LNCAP (cell line): ENCODE measurements at regions not wholly inside any gene's neighbourhood (a gene's known extent, or its start where the extent isn't known, plus 50 kb on each side); places are given as distances from the start of the nearest gene placed in this dataset.

Experiments used
- TF ChIP-seq, protein P1 (sequence below): fragments of 450-650 bp; IDR thresholded peaks from 2 replicates; pipeline ENCODE4 v1.5.1; 2017; ENCODE audit warnings: mild to moderate bottlenecking

DNA sequence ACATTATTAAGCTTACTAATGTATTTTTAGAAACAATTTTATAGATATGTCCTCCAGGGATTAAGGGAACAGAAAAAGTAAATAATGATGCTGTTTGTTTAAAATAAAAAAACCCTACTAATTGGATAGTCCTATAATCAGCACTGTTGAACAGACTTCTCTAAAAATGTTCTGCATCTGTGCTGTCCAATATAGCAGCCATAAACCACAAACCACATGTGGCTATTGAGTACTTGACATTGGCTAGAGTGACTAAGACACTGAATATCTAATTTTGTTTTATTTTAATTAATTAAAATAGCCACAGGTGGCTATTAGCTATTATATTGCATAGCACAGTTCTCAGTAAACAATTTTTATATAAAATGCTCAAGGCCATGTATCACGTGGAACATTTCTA is 210.4 kb downstream of the DPY19L2 start:
- TF ChIP-seq, protein P1, sequence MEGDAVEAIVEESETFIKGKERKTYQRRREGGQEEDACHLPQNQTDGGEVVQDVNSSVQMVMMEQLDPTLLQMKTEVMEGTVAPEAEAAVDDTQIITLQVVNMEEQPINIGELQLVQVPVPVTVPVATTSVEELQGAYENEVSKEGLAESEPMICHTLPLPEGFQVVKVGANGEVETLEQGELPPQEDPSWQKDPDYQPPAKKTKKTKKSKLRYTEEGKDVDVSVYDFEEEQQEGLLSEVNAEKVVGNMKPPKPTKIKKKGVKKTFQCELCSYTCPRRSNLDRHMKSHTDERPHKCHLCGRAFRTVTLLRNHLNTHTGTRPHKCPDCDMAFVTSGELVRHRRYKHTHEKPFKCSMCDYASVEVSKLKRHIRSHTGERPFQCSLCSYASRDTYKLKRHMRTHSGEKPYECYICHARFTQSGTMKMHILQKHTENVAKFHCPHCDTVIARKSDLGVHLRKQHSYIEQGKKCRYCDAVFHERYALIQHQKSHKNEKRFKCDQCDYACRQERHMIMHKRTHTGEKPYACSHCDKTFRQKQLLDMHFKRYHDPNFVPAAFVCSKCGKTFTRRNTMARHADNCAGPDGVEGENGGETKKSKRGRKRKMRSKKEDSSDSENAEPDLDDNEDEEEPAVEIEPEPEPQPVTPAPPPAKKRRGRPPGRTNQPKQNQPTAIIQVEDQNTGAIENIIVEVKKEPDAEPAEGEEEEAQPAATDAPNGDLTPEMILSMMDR = no peak

DNA sequence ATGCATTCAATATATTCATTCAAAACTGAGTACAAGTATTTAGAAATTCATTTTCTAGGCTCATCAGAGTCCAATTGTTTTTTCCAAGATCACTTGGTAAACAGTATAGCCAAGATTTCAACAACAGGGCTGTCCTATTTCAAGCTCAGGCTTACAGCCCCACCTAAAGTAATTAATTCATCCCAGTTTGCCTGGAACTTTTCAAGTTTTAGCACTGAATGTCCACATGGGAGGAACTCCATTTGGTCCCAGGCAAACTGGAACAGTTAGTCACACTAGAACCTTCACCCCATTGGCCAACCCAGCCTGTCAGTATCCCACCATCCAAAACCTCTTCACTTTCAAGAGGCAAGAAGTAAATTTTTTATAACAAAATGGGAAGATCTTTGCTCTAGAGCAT is 210.9 kb downstream of the DPY19L2 start:
- TF ChIP-seq, protein P1 = no peak

DNA sequence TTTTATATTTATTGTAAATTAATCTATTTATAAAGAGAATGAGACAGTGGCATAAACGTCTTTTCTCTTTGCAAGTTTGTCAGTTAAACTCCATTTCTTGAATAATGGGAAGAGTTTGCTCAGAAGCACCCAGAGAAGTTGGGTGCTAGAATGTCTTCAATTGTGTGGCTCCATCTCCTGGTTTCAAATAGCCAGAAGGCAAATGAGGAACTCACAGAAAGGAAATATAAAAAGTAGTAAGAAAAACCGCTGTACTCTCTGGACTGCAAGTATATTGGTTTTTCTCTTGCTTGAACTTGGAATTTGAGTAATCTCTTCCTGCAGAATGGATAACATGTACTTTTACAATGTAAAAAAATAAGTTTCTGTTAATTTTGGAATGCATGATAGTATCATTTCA is 217.5 kb downstream of the DPY19L2 start:
- TF ChIP-seq, protein P1 = no peak

DNA sequence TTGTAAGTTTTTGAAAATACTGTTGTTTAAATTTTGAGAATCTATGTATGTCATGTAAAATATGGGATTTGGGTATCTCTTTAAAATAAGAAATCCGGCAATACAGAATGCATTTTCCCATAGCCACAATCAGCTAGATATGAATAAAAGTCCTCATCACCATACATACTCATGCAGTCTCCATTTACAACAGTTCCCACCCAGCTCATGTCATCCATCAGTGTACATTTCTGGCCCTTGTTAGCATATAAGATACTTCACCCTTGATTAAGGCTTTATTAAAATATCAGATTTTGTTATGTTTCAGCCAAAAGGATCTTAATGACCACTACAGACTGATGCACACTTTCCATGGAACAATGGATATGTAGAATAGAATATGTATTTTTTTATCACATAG is 218.0 kb downstream of the DPY19L2 start:
- TF ChIP-seq, protein P1 = no peak

DNA sequence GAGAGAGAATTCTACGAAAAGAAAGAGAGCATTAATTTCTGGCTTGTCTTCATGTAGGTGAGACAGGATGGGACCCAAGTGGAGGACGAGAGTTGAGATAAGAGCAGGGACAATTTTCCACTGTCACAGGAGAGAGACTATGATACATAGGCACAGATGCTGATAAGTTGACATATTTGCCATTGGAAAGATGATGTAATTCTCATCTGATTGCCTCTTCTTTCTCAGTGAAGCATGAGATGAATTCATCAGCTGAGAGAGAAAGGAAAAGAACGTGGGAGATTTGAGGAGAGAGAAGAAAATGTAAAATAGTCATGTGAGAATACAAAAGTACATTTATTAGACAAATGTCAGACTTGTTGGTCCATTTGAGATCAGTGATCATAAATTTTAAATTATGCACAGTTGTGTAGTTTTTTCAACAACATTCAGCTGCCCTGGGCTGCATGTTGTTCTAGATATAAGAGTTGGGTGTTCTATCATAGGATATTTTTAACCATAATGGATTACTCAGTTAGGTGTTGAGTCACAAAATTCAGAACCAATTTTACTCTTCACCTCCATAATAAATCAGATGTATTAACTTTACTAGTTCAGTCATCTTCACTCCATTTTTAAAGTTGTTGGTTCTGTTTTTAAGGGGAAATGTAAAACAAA is 222.9 kb downstream of the DPY19L2 start:
- TF ChIP-seq, protein P1 = no peak

DNA sequence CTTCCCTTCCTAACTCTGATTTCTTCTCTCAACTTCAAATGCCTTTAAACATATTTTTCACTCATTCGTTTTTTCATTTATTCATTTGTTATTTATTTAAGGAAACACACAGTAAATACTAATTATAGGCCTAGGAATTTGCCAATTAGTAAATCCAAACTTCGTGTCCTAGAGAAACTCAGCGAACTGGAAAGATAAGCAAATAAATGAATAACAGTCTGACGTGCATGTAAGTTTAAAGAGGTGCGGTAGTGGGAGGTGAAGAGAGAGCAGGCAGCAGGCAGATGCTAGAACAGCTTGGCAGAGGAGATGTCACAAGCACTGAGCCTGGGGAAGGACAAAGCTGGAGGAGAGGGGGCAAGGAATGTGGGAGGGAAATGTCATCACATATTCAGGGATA is 228.2 kb downstream of the DPY19L2 start:
- TF ChIP-seq, protein P1 = no peak

DNA sequence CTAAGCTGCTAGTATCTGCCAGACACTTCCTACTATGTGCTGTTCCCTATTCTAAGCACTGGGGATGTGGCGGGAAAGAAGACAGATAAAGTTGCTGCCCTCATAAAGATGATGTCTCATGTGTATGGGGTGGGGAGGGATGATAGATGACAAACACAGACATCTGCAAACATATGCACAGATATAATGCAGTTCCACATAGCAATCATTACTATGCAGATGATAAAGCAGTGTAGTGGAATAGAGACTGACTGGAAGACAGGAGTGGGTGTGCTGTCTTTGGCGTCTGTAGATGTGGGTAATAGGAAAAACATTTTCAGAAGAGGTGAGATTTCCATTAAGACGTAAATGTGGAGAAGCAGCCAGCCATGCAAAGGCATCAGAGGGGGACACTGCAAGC is 243.6 kb downstream of the DPY19L2 start:
- TF ChIP-seq, protein P1 = no peak

DNA sequence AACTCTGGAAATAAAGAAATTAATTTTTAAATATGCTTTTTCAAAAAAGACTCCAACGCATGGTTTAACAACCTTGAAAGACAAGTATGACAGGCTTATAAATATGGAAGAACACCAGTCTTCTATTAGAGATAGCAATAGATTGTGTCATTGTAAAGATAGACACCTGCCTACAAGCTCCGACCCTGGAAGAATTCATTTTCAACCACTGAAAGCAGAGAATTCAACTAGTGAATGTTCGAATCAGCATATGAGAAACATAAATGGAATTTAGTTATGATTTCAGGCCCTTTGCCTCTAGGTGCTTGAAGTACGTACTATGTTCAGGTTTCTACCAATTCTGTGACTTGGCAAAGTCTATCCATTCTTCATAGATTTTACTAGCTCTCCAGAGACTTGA is 244.5 kb downstream of the DPY19L2 start:
- TF ChIP-seq, protein P1 = no peak
